ENCODE measurements at regions not wholly inside any gene's neighbourhood (a gene's known extent, or its start where the extent isn't known, plus 50 kb on each side); places are given as distances from the start of the nearest gene placed in this dataset.

DNA sequence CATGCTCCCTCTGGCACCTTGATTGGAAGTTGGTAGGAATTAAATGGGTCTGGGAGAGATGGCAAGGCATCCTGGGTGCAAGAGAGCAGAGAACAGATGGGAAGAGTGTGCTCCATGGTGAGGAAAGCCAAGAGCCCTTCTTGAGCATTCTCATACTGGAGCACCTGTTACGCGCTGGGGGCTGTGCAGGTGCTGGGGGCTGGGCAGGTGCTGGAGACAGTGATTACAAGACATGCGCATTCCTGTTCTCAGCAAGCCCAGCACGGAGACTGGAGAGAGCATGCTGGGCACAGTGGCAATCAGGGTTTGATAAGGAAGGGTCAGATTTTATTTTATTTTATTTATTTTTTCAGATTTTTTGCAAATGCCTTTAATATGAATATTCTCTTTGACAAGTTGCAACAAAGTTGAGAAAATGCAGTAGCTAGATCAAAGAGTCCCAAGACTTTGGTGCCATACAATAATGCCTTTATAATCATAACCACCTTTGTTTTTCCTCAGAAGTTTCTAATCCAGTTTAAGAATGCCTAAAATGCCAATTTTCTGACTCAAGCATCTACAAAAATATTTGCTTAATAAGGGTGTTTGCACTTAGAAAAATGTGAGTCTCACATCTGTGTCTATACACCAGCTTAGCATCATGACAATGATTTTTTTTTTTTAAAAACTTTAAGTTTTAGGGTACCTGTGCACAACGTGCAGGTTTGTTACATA, 193.3 kb downstream of the RNF152 start:
- no peak for TF ChIP-seq CTCF (IDR thresholded peaks at IDR 0.05)
- no peak for TF ChIP-seq POLR2A (IDR thresholded peaks at IDR 0.05)
